Stimulated activated CD4-positive, alpha-beta T cell treated with anti-CD3 and anti-CD28 coated beads, Interleukin-4, amount 100 ng/mL, for 48 hours (primary cell): ENCODE measurements at regions not wholly inside any gene's neighbourhood (a gene's known extent, or its start where the extent isn't known, plus 50 kb on each side); places are given as distances from the start of the nearest gene placed in this dataset.

Source experiments
- DNase-seq, 2 donors: peaks; one replicate each; pipeline ENCODE4 v3.0.0-alpha.2; 2020; ENCODE audit warnings: low read depth in 2 of 2

DNA sequence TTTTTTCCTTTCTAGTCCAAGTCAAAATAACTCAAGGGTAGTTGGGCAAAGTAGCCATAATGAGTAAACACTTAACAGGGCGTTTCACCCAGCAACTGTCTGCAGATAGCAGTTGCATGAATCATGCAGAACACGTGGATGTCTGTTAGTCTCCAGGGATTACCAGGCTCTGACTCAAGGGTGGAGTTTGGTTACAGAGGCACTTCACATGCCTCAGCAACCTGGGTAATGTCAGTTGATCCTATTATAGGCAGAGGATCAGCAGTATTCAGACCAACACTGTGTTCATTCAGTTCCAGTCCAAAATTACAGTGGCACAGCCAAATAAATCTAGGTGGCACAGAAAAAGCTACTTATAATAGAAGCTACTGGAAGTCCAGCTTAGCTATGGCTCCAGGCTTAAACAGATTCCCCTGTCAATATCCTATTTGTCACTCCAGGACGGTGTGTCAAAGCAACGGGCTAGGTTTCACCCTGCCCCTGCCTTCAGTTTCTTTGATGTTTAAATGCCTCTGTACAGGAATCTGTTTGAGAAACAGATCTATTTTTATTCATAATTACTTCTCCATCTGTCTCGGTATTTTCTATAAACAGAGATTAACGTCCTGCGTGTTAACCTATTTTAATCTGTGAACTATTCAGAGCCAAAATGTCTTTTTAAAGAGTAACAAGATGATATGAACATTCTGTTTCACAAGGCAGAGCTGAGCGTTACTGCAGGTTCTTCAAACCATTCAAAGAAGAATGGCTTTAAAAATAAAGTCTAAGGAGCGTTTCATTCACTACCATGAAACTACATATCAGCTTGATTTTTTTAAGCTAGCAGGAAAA, 162.6 kb upstream of the AKR1E2 start:
- DNase-seq = no peak

DNA sequence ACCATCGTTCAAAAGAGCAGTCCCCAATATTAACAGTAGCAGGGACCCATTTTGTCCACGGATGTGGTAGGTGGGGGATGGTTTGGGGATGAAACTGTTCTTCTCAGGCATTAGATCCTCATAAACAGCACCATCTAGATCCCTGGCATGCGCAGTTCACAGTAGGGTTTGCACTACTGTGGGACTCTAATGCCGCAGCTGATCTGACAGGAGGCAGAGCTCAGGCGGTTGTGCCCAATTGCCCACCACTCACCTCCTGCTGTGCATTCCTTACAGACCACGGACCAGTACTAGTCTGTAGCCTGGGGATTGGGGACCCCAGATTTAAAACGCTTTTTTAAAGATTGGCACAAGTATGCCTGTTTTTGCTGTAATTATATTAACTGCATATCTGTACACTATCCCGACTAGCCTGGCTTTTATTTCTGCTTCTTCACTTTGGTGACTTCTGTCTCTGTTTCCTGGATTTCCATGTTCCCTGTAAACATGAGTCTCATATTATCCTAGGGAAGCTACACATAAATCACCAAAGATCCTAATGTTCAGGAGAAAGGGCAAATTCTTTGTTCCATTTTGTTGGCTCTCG, 163.3 kb upstream of the AKR1E2 start:
- DNase-seq = no peak

DNA sequence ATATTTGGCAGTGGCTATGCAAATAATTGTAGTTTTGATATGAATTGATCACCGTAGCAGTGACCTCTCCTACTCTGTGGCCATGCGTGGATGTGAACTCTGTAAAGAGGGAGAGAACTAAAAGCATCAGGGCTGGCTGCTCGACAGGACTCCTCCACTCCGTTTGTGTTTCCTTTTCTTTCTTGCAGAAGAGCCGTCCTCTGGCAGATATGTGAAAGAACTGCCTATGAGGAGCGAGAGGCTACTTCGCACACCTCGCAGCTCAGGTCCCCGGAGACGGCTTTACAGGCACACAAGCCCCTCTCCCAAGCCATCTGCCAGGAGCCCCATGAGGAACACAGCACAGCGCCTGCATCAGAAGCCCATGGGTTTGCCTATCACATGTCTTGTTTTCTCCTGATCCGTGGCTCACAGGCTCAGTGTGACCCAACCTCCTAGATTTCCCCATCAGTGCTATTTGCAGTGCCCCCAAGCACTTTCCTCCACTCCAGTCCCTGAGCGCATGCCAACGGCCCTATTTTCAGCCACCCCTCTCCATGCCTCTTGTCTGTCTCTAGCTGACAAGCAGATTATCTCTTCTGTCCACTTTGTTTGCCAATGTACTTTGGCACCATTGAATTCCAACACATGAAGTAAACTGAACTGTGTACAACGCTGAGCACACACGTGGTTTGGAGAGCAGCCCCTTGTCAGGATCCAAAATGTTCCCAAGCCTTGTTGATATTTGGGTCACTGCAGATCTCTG, 164.3 kb upstream of the AKR1E2 start:
- DNase-seq = no peak

DNA sequence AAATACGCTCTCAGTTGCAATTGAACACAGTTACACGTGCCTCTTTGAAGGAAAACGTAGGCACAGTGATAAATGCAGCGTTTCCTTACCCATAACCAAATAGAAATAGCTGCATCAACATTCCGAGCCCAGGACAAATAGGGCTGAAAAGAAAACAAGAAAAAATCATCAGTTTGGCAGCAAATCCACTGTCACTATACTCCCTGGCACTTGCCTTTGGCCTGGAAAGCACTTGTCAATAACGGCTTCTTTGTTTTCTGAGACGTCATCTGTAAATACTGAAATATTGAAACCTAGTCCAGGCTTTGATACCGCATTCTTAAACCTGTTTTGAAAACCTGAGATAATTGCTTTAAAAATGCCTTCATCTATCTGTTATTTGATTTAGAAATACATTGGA, 167.2 kb upstream of the AKR1E2 start:
- no peak for DNase-seq

DNA sequence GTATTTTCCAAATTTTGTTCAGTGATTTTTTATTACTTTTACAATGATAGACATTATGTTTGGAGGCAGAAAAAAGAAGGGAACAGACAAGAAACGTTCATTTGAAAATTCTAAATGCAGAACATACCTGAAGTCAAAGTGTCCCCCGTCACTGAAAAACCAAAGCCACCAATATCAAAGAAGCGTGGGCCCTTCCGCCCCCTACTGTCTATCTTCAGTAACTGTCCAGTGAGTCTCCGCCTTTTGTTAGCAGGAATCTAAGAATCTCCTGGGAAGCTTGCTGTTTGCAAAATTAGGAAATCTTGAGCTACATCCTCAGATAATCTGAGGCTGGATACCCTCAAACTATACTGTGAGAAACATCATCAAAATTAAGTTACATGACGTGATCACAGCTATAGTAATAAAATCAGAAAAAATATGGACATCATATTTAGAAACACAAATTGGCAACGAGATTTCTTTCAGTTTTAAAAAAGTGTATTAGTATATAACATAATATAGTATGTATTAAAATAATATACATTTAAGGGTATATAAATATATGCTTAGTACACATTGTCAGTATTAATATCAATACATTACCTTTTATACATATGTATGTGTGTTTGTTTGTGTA, 169.3 kb upstream of the AKR1E2 start:
- no peak for DNase-seq

DNA sequence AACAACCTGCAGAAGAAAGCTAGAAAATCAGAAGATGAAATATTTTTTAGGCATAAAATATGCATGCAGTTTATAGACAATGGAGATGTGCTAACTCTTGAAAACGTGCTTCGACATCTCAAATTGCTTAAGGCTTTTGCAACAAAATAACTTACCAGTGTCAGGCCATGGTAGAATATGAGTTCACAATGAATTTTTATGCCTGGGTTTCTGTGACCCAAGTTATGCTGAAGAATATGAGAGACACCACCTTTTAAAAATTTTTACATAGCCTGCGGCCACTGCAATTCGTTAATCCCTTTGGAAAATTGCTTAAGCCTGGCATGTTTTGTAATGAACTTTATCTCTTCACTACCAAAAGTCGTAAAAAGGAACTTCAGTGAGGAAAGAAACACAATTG, 170.1 kb upstream of the AKR1E2 start:
- DNase-seq = no peak

DNA sequence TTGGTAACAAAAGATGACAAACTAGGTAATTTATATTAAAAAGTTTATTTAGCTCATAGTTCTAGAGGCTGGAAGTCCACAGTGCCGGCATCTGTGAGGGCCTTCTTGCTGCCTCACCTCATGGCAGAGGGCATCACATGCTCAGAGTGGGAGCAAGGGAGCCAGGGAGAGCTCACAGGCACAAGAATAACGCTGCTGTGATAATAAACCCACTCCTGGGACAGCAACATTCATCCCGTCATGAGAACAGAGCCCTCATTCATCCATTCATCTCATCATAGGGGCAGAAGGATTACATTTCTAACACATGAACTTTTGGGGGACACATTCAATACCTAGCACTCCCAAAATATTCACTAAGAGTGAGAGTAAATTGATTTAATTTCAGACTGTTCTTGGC, 170.6 kb upstream of the AKR1E2 start:
- DNase-seq = no peak

DNA sequence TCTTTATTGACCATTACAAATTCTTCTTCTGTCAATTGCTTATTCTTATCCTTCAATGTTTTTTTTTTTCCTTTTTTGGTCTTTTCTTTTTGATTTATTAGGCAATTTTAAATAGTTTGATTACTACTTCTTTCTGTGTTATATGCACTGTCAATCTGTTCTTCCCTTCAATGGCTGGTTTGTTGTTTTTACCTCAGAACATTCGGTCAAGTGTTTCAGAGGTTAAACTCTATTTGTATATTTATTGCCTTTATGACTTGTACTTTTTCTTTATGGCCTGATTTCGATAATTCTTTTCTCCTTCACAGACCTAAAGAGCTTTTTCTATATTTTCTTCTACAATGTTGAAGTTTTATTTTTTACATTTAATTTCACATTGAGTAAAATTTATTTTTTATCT, 171.5 kb upstream of the AKR1E2 start:
- no peak for DNase-seq

DNA sequence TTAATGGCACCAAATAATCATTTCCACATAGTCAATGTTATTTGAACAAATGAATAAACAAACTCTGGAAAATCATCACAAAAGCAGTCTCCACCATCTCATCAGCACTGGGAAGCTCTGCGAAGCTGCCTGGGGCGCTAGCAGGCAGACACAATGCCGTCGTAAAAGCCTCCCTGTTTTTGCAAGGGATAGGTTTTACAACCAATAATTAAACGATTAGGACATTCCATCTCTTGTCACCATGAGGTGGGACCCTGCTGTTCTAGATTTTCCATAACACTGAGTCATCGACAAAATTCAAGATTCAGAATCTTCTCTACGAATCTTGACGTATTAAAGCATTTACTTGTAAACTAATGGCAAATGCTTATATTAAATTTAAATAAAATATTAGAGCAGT, 172.8 kb upstream of the AKR1E2 start:
- no peak for DNase-seq

DNA sequence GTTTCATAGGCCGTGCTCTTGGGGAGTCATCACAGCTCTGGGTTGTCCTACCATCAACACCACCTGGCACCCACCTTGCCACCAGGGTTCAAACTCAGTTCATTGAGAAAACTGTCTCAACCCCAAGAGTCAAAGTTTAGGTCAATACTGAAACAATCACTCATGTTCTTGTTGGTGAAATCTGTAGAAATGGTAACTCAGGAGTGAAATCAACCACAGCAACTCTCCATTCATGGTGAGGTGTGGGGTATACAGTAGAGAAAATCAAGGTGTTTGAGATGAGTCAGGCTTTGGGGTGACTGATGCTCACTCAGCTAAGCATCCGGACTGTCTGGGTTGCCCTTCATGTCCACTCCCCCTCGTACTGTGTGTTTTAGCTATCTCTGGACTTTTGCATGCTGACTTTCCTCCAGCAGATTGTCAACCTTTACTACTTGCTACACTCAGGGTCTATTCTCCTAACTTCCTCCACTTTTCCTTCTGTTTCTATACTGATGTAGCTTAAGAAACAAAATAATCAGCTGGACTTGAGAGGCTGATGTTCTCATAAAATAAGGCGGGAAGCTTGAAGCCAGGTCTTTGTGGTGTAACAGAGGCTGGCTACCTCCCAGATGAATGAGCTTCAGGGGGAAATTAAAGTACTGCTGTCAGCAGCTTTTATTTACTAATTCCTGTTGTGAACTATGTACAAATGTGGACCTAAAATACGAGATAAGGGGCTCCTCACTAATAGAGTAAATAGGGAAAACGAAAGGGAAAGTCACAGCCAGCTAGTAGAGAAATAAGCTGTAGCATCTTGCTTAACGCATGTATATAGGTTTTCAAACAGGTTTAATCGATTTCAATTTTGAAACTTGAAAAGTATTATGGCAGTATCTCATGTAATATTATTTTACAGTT, 173.6 kb upstream of the AKR1E2 start:
- DNase-seq = peak; percentile 22 to 25

DNA sequence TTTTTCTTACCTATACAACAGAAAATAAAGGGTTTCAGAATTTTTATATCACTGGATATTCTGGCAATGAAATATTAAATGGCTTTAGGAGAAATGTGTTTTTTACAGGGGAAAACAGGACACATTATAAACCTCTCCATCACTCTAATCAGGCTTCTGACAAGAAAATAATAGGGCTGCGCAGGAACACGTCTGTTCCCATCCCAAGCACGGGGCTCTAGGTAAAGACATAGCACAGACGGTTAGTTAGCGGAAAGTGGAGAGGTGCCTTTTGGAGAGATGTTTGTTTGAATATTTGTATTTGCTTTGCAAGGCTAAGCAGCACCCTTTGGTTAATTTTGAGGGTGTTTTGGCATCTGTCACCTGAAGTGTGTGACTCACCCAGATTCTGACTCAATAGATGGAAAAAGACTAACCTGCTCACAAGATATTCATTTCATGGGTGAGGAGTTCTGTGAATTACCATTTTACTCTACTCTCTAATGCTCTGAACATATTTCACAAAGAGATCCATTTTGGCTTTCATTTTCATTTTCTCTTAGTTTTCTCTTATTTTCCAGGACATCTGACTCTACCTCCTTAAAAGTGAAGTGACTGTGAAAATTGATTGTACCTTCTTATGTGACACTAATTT, 174.5 kb upstream of the AKR1E2 start:
- DNase-seq = no peak

DNA sequence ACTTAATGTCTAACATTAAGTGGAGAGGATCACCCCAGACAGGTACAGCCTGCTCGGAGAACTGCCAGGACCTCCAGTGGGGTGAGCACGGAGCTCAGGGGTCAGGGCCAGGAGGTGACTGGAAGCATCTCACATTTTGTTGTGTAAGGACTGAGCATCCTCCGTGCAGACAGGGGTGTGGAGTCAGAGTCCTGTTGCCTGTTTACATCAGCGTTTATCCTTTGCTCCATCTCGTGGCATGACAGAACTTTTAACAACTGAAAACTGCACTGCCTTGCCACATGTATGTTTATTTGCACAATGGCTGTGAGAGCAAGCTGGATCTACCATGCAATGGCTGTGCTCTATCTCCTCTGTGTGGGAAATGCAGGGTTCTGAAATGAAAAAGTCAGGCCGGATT, 175.4 kb upstream of the AKR1E2 start:
- no peak for DNase-seq

DNA sequence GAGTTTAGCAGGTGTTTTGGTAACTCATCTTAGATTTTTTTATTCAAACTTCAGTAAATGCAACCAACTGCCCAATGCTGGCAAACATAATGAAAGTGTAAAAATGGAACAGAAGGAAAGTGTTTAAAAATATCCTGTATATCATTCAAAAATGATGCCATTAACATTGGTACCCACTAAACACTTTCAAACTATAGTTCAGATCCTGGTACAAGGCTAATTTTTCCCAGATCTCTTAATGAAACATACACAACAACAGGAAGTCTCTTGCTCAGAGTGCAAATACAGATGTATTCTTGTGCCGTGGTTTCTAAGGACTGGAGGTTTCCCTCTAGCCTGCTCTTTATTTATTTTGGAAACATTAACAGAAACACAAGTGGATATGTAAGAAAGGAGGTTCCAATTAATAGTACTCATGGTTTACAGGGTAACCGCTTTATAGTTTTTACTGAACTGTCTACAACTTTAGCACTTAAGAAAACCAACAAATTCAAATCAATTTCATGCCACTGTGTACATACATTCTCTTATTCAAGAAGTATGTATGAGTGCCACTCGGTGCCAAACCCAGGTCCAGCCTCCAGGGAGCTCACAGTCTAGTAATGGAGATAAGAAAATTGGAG, 176.0 kb upstream of the AKR1E2 start:
- no peak for DNase-seq

DNA sequence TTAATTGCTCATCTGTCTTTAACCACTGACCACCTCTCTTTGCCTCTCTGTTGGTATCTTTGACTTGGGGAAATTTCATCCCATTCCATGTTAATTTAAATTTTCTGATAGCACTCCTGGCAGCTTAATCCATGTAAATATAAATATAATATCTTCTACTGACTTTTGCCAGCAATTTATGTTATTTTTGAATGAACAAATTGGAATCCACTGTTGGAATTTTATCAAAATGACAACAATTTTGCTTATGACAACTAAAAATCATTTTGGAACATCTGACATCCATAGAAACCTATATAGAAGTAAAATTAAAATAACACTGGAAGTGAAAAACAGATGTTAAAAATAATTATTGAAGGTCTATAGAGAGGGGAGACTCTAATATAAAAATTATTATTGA, 176.5 kb upstream of the AKR1E2 start:
- DNase-seq = no peak

DNA sequence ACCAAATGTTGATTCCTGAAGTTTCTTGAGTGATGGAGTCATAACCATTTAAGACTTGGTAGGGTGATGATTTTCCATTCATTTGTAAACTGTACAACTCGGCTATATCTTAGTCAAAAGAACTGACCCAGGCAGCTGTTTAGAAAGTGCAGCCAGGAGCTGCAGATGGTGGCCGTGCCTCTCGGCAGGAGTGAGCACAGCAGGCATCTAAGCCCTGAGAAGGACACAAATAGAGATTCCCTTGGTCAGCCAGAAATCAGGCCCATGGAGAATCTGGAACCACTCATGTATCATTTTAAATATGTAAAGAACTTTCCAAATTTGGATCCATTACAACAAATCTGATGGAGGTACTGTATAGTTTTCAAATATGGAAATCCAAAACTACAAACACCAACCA, 177.0 kb upstream of the AKR1E2 start:
- DNase-seq = no peak

DNA sequence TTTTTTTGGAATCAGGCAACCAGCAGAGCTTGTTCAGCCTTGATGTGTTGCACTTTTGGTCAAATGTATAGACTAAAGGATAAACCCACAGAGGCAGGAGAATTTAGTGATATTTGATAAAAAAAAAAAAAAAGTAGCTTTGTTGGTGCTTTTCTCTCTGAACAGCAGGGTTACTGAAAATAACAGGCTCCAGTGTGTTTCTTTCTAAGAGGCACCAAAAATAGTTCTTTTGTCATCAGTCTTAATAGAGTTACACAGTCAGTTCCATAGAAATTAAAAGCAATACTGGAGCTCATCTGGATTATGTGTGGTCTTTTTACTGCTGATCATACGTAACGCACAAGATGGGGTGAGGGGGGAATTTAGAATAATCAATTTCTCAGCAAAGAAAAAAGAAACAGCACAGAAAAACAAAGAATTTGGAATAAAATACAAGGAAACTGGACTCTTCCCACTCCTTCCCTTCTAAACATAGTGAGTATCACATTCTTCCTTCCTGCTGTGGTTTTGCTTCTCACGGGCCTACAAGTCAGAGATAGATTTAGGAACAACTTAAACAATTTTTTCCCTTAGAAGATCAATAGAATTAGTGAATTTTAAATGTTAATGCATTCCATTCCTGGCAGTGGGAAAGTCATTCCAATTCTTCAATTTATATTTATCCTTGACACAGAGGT, 178.8 kb upstream of the AKR1E2 start:
- no peak for DNase-seq

DNA sequence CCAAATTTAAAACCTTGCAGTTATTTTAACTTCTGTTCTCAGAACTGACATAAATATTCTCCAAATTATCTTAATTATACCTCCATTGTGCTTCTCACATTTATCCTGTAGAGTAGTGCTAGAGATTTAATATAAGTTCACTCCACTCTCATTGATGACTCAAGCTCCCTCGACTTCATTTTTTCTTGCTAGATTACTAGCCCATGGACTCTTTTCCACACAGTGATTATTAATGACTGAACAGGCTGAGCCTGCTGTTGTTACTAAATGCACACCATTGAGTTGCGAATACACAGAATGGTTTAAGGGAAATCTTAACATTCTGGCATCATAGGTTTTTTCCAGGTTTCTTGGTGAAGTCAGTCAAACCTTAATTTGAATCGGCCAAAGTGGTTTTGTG, 179.5 kb upstream of the AKR1E2 start:
- DNase-seq = no peak

DNA sequence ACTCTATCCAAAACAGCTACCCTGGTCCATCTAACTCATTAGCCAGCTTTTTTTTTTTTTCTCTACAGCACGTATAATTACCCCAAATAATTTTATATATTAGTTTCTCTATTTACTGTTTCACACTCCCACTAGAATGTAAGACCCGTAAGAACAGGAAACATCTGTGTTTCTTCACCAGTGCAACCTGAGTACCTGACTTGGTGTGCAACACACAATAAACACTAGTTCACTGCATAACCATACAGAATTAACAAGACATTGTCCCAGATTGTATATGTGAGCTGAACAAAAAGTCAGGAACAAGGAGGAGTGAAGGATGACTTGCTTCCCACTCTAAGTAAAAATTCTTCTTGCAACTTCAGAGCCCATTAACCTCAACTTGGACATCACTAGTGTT, 180.2 kb upstream of the AKR1E2 start:
- no peak for DNase-seq

DNA sequence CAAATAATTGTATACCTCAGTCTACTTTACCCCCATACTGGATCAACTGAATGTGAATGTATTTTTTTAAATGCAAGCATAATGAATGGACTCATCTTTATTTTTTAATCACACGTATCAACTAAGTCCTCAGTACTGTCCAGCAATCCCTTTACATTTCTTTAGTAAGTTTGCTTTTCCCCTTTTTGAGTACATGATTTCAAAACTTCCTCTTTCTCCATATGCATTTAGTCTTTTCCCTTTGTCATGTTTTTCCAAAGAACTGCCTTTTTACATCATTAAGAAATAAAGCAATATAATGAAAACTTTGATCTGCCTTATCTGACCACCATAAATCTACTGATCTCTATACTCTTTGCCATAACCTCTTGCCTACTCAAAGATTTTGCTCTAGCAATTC, 182.5 kb upstream of the AKR1E2 start:
- no peak for DNase-seq

DNA sequence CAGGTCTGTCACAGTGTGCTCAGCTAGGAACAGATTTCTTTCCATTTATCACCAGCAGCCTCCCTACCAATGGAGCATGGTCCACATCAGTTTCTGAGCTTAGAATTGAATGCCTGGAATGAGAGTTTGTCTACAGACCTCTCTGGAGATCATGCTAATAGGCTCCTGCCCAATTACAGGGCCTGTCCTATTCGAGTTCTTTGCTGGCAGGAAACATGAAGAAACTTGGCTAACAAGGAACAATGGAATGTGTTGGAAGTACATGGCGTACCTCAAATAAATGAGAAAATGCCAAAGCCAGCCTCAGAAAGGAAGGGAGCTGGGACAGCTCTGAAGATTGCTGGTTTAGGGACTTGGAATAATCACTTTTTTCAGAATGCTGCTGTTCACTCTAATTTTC, 186.0 kb upstream of the AKR1E2 start:
- no peak for DNase-seq
